DND-41 (cell line): ENCODE measurements at regions not wholly inside any gene's neighbourhood (a gene's known extent, or its start where the extent isn't known, plus 50 kb on each side); places are given as distances from the start of the nearest gene placed in this dataset.
A peak's percentile ranks its signal among the peaks of the same experiment; 100 is the strongest.

Source experiments
- ATAC-seq: fragments of 200-7000 bp; cut with Tn5 transposase; 3 replicates; pipeline ENCODE4 v1.9.1; 2021; ENCODE audit warnings: low read depth; ENCODE audit not compliant: insufficient read depth
- DNase-seq: peaks from one replicate; pipeline ENCODE4 v3.0.0-alpha.2; 2020
- H2AFZ ChIP-seq: 2 replicates; pipeline ENCODE4 v1.6.0; 2012; ENCODE audit warnings: low read depth, low read length
- H3K27ac ChIP-seq: 2 replicates; pipeline ENCODE4 v1.5.1; 2012; ENCODE audit warnings: low read length, inconsistent platforms
- H3K27me3 ChIP-seq: fragments of 200-600 bp; sonication (generic); 2 replicates; pipeline ENCODE4 v1.6.0; 2012; ENCODE audit warnings: low read length, mild to moderate bottlenecking, inconsistent platforms; ENCODE audit not compliant: insufficient read depth, poor library complexity
- H3K36me3 ChIP-seq: 2 replicates; pipeline ENCODE4 v1.5.1; 2012; ENCODE audit warnings: low read length, inconsistent platforms; ENCODE audit not compliant: insufficient read depth
- H3K4me1 ChIP-seq: 2 replicates; pipeline ENCODE4 v1.5.1; 2012; ENCODE audit warnings: mild to moderate bottlenecking, low read length; ENCODE audit not compliant: insufficient read depth
- H3K4me2 ChIP-seq: 2 replicates; pipeline ENCODE4 v1.6.0; 2012; ENCODE audit warnings: mild to moderate bottlenecking, moderate library complexity, low read length, inconsistent platforms; ENCODE audit not compliant: insufficient read depth
- H3K4me3 ChIP-seq, 2 experiments: fragments of 200-600 bp in 1 of 2; shearing (Covaris generic) in 1 of 2; 2 replicates each; pipeline ENCODE4 v1.5.1; 2012 to 2016; ENCODE audit warnings: inconsistent platforms in 2 of 2, low read length in 2 of 2, mild to moderate bottlenecking in 2 of 2, low read depth in 1 of 2, moderate library complexity in 1 of 2
- H3K79me2 ChIP-seq: 2 replicates; pipeline ENCODE4 v1.6.0; 2012; ENCODE audit warnings: low read length, inconsistent platforms; ENCODE audit not compliant: insufficient read depth
- H3K9ac ChIP-seq: 2 replicates; pipeline ENCODE4 v1.6.0; 2012; ENCODE audit warnings: low read depth, mild to moderate bottlenecking, inconsistent platforms, low read length, moderate library complexity
- H3K9me3 ChIP-seq: 2 replicates; pipeline ENCODE4 v1.5.1; 2012; ENCODE audit warnings: low read length, moderate library complexity, mild to moderate bottlenecking, inconsistent platforms; ENCODE audit not compliant: insufficient read depth, severe bottlenecking
- H4K20me1 ChIP-seq: 2 replicates; pipeline ENCODE4 v1.6.0; 2012; ENCODE audit warnings: low read length; ENCODE audit not compliant: insufficient read depth
- EZH2 ChIP-seq: IDR thresholded peaks from 3 replicates; pipeline ENCODE4 v1.6.1; 2012; ENCODE audit warnings: borderline replicate concordance, low read depth, mild to moderate bottlenecking, moderate library complexity, low read length, inconsistent platforms; ENCODE audit not compliant: severe bottlenecking
- TF ChIP-seq, protein P1 (sequence below): IDR thresholded peaks from 2 replicates; pipeline ENCODE4 v1.5.1; 2012; ENCODE audit warnings: borderline replicate concordance, low read length, moderate library complexity, mild to moderate bottlenecking; ENCODE audit not compliant: poor library complexity, severe bottlenecking; ENCODE audit errors: extremely low read depth

DNA sequence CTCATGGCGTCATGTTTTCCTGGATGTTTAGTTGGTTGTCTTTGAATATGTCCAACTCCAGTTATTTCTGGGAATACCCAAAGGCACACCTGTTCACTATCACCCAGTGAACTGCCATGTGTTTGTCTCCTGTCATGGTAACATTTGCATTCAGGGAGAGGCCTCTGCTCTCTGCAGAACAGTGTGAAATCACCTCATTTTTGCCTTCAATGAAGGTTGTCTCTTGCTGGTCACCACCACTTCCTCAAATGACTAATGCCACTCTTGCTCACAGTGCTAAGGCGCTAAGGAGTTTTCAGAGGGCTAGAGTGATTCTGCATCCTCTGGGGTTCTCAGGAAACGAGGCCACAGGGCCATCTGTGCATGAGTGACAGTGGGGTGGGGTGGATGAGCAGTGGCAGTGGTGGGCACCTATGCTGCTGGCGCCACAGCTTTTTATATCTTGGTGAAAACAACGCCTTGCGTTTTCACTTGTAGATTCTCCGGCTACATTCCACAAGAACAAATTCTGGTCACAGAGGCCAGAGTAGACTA is 60.0 kb upstream of the ATP5PO start:
- TF ChIP-seq, protein P1, sequence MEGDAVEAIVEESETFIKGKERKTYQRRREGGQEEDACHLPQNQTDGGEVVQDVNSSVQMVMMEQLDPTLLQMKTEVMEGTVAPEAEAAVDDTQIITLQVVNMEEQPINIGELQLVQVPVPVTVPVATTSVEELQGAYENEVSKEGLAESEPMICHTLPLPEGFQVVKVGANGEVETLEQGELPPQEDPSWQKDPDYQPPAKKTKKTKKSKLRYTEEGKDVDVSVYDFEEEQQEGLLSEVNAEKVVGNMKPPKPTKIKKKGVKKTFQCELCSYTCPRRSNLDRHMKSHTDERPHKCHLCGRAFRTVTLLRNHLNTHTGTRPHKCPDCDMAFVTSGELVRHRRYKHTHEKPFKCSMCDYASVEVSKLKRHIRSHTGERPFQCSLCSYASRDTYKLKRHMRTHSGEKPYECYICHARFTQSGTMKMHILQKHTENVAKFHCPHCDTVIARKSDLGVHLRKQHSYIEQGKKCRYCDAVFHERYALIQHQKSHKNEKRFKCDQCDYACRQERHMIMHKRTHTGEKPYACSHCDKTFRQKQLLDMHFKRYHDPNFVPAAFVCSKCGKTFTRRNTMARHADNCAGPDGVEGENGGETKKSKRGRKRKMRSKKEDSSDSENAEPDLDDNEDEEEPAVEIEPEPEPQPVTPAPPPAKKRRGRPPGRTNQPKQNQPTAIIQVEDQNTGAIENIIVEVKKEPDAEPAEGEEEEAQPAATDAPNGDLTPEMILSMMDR: no peak
- no peak for TF ChIP-seq EZH2
- H3K27ac ChIP-seq: peak overlapping the region; percentile 97
- H4K20me1 ChIP-seq: no peaks in the 10 kb centered on the region
- peaks cover 15% of the 10 kb centered on the region for H3K36me3 ChIP-seq
- H3K79me2 ChIP-seq: peaks cover 17% of the 10 kb centered on the region
- H3K9ac ChIP-seq: peak overlapping the region; percentile 59
- ATAC-seq: peak; percentile 70
- peak overlapping the region; percentile 64 for H3K4me2 ChIP-seq
- no peaks in the 10 kb centered on the region for H3K27me3 ChIP-seq
- no peaks in the 10 kb centered on the region for H3K9me3 ChIP-seq
- peak overlapping the region; percentile 60 for H2AFZ ChIP-seq
- H3K4me3 ChIP-seq: peak overlapping the region in 1 of 2 experiments; percentile 52; a peak in 2 of 4 replicates
- H3K4me1 ChIP-seq: peaks cover 74% of the 10 kb centered on the region
- peak; percentile 80 for DNase-seq

DNA sequence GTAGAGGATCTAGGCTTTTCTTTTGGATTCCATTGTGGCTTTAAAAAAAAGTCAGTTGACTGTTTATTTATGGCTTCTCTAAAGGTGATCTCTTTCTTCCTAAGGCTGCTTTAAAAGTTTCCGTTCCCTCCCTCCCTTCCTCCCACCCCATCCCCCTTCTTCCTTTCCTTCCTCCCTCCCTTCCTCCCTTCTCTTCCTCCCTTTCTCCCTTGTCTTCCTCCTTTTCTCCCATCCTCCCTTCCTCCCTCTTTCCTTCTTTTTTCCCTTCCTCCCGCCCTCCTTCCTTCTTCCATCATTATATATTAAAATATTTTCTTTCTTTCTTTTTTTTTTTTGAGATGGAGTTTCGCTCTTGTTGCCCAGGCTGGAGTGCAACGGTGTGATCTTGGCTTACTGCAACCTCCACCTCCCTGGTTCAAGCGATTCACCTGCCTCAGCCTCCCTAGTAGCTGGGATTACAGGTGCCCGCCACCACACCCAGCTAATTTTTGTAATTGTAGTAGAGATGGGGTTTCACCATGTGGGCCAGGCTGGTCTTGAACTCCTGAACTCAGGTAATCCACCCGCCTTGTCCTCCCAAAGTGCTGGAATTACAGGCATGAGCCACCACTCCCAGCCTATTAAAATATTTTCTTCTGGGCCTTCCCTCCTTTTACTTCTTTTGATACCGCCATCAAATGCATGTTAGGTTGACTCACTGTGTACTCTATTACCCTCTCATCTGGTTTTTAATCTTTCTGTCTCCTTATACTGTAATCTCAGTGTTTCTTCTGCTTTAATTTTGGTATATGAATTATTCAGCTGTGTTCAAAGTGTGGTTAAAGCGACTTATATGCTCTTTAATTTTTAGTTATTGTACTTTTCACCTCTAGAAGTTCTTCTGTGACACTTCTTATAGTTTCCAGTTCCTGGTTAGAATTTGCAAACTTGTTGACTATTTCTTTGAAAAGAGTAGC is 59.2 kb upstream of the ATP5PO start:
- Histone ChIP-seq H4K20me1 (no peaks in the 10 kb centered on the region), H3K79me2 (peaks cover 17% of the 10 kb centered on the region), H3K4me1 (peaks cover 74% of the 10 kb centered on the region), H3K27ac (peak overlapping the region; percentile 97), H3K36me3 (peaks cover 23% of the 10 kb centered on the region), H2AFZ (no peak overlapping the region), H3K9ac (peak overlapping the region; percentile 59), H3K9me3 (no peaks in the 10 kb centered on the region), H3K27me3 (no peaks in the 10 kb centered on the region), H3K4me2 (peak overlapping the region; percentile 64), H3K4me3 (peak overlapping the region in 1 of 2 experiments; percentile 52; a peak in 1 of 4 replicates)
- ATAC-seq: no peak
- TF ChIP-seq, protein P1: no peak
- no peak for TF ChIP-seq EZH2
- DNase-seq: no peak

DNA sequence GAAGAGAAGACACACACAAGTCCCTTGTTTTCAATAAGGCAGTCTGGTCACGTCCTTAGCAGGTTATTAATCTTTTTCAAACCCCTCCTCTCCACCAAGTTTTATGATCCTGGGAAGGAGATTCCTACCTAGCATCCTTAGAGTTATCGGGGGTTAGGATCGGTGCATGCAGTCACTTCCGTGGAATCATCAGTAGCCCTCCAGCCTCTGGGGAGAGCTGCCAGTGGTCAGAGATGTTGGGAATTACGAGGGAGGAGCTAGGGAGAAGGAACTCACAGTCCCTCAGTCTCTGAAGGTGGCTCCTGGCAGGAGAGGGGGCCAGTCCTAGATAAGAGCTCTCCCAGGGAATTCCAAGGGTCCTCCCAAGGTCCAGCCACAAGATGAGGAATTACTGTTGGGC is 57.7 kb upstream of the ATP5PO start:
- H3K9me3 ChIP-seq: no peaks in the 10 kb centered on the region
- H3K27me3 ChIP-seq: no peaks in the 10 kb centered on the region
- ATAC-seq: no peak
- H3K79me2 ChIP-seq: peaks cover 13% of the 10 kb centered on the region
- H3K9ac ChIP-seq: no peak overlapping the region
- H3K4me2 ChIP-seq: no peak overlapping the region
- peaks cover 38% of the 10 kb centered on the region for H3K36me3 ChIP-seq
- no peak overlapping the region for H2AFZ ChIP-seq
- no peak overlapping the region for H3K4me3 ChIP-seq
- no peak for DNase-seq
- H3K4me1 ChIP-seq: peaks cover 65% of the 10 kb centered on the region
- no peaks in the 10 kb centered on the region for H4K20me1 ChIP-seq
- H3K27ac ChIP-seq: peak overlapping the region; percentile 97
- no peak for TF ChIP-seq EZH2
- TF ChIP-seq, protein P1: no peak
